T-helper 2 cell treated with Interferon-gamma antibody and Interleukin-4, amounts not matched to agents 100 ng/mL and 5 ng/mL, for 36 hours (primary cell): ENCODE measurements at regions not wholly inside any gene's neighbourhood (a gene's known extent, or its start where the extent isn't known, plus 50 kb on each side); places are given as distances from the start of the nearest gene placed in this dataset.

Experiments used
- intact Hi-C: fragments of 100-400 bp; cut with micrococcal nuclease; formaldehyde crosslinking; loops from one replicate; pipeline ENCODE4 v1.15.1; 2023

DNA sequence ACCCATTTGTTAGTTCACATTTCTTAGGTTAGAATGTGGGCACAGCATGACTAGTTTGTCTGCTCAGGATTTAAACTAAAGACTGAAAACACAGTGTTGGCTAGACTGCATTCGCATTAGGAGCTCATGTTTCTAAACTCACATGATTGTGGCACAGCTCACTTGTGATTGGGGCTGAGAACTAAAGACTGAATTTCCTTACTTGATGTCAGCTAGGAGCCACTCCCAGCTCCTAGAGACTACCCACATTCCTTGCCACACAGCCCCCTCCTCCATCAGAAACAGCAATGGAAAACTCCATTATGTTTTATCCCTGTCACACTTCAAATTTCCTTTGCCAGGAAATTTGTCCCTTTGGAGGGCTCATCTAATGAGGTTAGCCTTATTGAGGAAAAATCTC lies 170.2 kb upstream of the NUDT6 start:
- intact Hi-C loops, result no loop called here

- intact Hi-C loops, result no loop called here
These were observed 170.8 kb upstream of the NUDT6 start for GRCh38 chr4:123093236-123093635.

DNA sequence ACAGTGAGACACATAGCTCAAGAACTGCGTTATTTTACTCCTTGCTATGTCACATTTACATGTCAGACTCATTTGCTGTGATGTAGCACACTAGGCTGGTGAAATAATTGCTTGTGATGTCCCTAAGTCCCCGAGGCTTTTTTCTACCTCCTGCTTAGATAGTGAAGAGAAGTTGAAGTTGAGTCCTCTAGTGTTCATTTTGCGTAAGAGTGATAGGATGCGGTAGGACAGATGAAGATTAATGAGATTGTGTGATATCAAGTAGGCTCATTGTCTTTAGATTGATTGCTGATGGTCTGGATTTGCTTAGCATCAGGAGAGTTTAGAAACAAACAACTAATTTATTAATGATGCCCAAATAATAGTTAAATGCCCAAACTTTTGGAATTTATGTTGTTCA lies 173.6 kb upstream of the NUDT6 start:
- intact Hi-C loops, result no loop called here

DNA sequence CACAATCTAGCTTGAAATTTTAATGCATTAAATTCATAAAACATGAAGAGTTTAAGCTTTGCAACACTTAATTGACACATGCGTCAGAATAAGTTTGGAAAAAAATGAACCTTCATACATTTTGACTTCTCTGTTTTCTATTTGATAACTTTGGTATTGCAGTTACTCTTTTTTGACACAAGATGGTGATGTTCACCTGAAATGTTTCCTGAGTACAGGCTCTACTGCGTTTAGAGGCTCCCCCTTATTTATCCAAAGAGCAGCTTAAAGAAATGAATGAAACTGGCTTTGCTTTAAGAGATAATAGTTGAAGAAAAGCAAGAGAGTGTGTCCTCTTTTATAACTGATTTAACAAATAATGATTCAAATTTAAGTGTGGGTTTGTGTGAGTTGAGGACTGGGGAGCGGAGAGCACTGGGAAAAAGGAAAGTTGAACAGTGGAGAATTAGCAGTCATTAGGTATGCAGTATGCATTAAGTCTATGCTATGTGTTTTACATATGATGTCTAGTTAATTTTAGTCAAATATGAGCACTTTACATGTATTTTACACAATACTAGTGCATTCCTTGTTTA lies 180.6 kb upstream of the NUDT6 start:
- intact Hi-C loops, result loop anchor here (1.0 to 10.0 kb wide), 5 partner anchors 292 to 1159 kb away; partner anchors contain the start of gene SPRY1

GRCh38 chr4:123104310-123105025 lies 182.1 kb upstream of the NUDT6 start:
- intact Hi-C loops, result loop anchor here (5.0 to 10.0 kb wide), 4 partner anchors 290 to 668 kb away; partner anchors contain the start of gene SPRY1

GRCh38 chr4:123105026-123105420 lies 182.6 kb upstream of the NUDT6 start:
- intact Hi-C loops, result loop anchor here (10.0 kb wide), 2 partner anchors 290 to 460 kb away; partner anchors contain the start of gene SPRY1

DNA sequence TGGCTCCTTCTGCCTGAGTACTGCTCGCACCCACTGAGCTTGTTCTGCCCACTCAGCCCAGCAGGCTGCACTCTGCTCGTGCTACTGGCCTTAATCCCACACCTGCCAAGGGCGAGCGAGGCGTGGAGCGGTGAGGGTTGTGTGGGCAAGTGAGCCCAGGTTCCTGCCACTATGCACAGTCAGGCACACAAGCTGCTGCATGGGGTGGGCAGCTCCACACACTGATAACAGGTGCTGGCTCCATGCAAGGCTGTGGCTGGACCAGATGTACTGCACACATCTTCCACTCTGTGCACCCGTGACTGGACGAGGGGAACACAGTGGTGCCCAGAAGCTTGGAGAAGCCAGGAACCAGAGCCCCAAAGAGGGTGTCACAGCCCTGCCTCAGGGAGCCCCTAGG lies 184.3 kb upstream of the NUDT6 start:
- intact Hi-C loops, result loop anchor here (10.0 kb wide), 2 partner anchors 288 to 458 kb away; partner anchors contain the start of gene SPRY1

GRCh38 chr4:123107444-123108252 lies 185.3 kb upstream of the NUDT6 start:
- intact Hi-C loops, result loop anchor here (10.0 kb wide), 2 partner anchors 287 to 457 kb away; partner anchors contain the start of gene SPRY1

GRCh38 chr4:123109139-123109538 lies 186.7 kb upstream of the NUDT6 start:
- intact Hi-C loops, result loop anchor here (10.0 kb wide), 2 partner anchors 286 to 456 kb away; partner anchors contain the start of gene SPRY1

DNA sequence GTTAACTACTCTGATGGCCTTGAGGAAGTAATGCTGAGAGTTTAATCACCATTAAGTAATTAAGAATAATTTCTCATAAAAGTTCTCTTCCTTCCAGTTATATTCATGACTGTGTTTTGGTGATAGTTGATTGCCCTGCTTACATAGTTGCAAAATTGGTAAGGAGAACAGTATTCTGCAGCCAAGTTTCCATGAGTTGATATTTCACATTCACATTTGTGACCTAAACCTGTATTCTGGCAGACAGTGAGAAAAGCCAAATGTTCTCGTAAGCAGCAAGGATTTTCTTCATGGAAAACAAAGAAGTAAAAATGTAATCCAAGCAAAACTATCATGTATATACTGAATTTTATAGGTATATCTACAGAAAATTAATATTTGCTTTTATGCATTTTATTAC lies 187.8 kb upstream of the NUDT6 start:
- intact Hi-C loops, result no loop called here

- intact Hi-C loops, result no loop called here
These were observed 188.3 kb upstream of the NUDT6 start for GRCh38 chr4:123110685-123111084.

GRCh38 chr4:123113155-123113554 lies 190.8 kb upstream of the NUDT6 start:
- intact Hi-C loops, result no loop called here

DNA sequence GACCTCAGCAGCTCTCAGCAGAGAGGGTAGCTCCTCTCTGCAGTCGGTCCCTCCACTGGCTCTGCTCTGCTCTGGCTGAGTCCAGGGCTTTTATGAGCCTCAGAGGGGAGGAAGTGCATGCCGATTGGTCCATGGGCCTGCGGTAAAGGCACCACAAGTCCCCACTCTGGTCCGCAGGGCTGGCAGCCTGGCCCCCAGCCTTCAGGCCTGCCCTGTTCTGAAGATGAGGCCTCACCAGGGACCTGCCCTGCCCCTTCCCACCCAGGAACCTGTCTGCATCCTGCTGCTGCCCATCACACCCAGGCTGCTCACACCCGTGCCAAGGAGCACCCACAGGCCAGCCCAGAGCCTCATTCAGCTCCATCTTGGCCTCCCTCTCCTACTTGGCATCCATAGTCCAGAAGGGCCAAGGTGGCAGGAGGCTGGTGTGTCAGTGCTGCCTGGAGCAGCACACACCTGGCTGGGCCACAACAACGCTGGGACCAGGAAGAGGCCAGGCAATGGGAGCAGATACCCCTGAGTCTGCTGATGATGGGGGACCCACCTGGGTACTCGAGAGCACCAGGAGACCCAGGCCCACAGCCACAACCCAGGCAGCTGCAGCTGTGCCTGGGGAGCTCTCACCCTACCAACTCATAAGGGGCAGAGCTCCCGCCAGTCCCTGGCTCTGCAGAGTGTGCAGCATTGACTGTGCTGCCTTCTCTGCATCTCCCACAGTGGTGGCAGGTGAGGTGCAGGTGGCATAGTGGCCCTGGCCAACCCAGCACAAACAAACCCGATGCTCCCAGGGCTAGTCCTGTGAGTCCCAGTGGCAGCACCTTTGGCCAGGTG lies 191.9 kb upstream of the NUDT6 start:
- intact Hi-C loops, result no loop called here

GRCh38 chr4:123114915-123115756 lies 192.7 kb upstream of the NUDT6 start:
- intact Hi-C loops, result no loop called here

GRCh38 chr4:123116412-123116811 lies 194.0 kb upstream of the NUDT6 start:
- intact Hi-C loops, result no loop called here

DNA sequence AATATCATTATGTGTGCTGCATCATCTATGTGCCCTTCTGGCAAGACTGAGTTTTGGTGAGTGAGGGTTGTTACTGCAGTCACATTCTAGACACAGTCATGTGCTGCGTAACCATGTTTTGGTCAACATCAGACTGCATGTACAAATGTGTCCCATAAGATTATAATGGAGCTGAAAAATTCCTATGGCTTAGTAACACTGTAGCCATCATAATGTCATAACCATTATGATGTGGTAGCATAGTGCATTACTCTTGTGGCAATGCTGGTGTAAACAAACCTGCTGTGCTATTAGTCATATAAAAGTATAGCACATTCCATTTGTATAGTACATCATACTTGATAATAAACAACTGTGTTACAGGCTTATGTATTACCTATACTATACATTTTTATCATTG lies 198.1 kb upstream of the NUDT6 start:
- intact Hi-C loops, result no loop called here

- intact Hi-C loops, result no loop called here
These were observed 199.0 kb upstream of the NUDT6 start for GRCh38 chr4:123121241-123121907.

GRCh38 chr4:123125477-123125876 lies 203.1 kb upstream of the NUDT6 start:
- intact Hi-C loops, result no loop called here

- intact Hi-C loops, result no loop called here
These were observed 204.8 kb upstream of the NUDT6 start for GRCh38 chr4:123127218-123127617.

DNA sequence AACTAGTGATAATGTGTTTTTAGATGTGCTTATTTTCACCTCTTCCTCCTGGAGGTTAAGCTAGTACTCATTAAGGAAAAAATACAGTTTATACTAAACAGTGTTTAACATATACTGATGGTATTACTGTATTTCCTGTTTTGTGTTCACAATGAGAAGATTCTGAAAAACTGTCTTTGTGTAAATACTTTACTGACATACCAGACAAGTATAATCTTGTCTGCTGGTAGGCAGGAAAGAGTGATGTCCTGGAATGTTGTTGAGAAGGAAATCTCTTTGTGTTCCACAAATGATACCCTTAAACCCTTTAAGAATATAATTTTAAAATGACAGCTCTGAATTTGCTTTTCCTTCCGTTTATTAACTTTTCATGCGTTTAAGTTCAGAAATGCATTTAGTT lies 205.5 kb upstream of the NUDT6 start:
- intact Hi-C loops, result no loop called here
